PFSK-1 (cell line): ENCODE measurements at regions not wholly inside any gene's neighbourhood (a gene's known extent, or its start where the extent isn't known, plus 50 kb on each side); places are given as distances from the start of the nearest gene placed in this dataset.

Experiments used
- POLR2AphosphoS5 ChIP-seq: IDR thresholded peaks from 2 replicates; pipeline ENCODE4 v1.6.1; 2012; ENCODE audit warnings: low read depth, mild to moderate bottlenecking, control low read depth, low read length, moderate library complexity
- TAF1 ChIP-seq: IDR thresholded peaks from 2 replicates; pipeline ENCODE4 v1.6.1; 2012; ENCODE audit warnings: low read length, control low read depth, borderline replicate concordance; ENCODE audit not compliant: insufficient read depth
- TF ChIP-seq, protein P1 (sequence below), 2 experiments: IDR thresholded peaks; 2 replicates each; pipeline versions ENCODE4 v1.6.1 to v1.8.0; 2011 to 2012; ENCODE audit warnings: low read depth in 2 of 2, low read length in 2 of 2, control low read depth in 1 of 2, inconsistent platforms in 1 of 2, mild to moderate bottlenecking in 1 of 2, moderate library complexity in 1 of 2; ENCODE audit not compliant: insufficient read depth in 1 of 2

DNA sequence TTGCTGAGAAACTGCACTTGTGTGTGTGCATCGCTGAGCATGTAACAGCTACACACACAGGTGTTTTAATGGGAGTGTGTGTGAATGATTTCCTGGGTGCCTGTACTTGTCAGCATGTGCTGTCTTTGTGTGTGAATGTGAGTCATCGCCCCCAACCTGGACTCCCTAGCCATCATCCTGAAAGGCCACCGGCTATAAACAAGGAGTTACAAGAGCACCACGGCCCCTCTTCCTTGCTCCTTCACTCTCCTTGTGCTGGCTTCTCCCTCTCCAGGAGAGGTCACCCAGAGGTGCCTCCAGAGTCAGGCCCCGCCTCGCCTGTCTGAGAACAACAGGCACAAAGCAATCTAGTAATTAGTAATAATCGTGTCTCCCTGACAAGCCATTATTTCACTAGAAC, 419.2 kb downstream of the BUD13 start:
- TF ChIP-seq POLR2AphosphoS5 (no peak), TAF1 (no peak)
- TF ChIP-seq, protein P1, sequence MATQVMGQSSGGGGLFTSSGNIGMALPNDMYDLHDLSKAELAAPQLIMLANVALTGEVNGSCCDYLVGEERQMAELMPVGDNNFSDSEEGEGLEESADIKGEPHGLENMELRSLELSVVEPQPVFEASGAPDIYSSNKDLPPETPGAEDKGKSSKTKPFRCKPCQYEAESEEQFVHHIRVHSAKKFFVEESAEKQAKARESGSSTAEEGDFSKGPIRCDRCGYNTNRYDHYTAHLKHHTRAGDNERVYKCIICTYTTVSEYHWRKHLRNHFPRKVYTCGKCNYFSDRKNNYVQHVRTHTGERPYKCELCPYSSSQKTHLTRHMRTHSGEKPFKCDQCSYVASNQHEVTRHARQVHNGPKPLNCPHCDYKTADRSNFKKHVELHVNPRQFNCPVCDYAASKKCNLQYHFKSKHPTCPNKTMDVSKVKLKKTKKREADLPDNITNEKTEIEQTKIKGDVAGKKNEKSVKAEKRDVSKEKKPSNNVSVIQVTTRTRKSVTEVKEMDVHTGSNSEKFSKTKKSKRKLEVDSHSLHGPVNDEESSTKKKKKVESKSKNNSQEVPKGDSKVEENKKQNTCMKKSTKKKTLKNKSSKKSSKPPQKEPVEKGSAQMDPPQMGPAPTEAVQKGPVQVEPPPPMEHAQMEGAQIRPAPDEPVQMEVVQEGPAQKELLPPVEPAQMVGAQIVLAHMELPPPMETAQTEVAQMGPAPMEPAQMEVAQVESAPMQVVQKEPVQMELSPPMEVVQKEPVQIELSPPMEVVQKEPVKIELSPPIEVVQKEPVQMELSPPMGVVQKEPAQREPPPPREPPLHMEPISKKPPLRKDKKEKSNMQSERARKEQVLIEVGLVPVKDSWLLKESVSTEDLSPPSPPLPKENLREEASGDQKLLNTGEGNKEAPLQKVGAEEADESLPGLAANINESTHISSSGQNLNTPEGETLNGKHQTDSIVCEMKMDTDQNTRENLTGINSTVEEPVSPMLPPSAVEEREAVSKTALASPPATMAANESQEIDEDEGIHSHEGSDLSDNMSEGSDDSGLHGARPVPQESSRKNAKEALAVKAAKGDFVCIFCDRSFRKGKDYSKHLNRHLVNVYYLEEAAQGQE (IDR thresholded peaks at IDR 0.05; ENCODE audit: insufficient read depth in 1 of 2, low read depth in 2 of 2, low read length in 2 of 2): no peak
